SKM-1 treated with dmso at 0.1 percent for 144 hours (cell line): ENCODE measurements at regions not wholly inside any gene's neighbourhood (a gene's known extent, or its start where the extent isn't known, plus 50 kb on each side); places are given as distances from the start of the nearest gene placed in this dataset.

Experiments used
- DNase-seq: peaks from one replicate; lab custom pipeline; 2025; ENCODE audit not compliant: unreplicated experiment; lab: John Stamatoyannopoulos, UW

GRCh38 chr2:220664272-220665107, 907.6 kb downstream of the EPHA4 start:
- no peak for DNase-seq

GRCh38 chr2:220665108-220665471, 907.0 kb downstream of the EPHA4 start:
- no peak for DNase-seq

GRCh38 chr2:220669324-220669723, 902.8 kb downstream of the EPHA4 start:
- no peak for DNase-seq

- DNase-seq = no peak
Measured at GRCh38 chr2:220670511-220670910, 901.6 kb downstream of the EPHA4 start.

- no peak for DNase-seq
Measured at GRCh38 chr2:220673151-220673874, 898.8 kb downstream of the EPHA4 start.

GRCh38 chr2:220674033-220674432, 898.1 kb downstream of the EPHA4 start:
- no peak for DNase-seq

GRCh38 chr2:220676695-220677094, 895.4 kb downstream of the EPHA4 start:
- no peak for DNase-seq

- no peak for DNase-seq
Measured at GRCh38 chr2:220678943-220679342, 893.2 kb downstream of the EPHA4 start.

- DNase-seq = no peak
Measured at GRCh38 chr2:220682616-220683015, 889.5 kb downstream of the EPHA4 start.

GRCh38 chr2:220684099-220684498, 888.0 kb downstream of the EPHA4 start:
- DNase-seq = no peak

GRCh38 chr2:220687231-220687843, 884.8 kb downstream of the EPHA4 start:
- DNase-seq = peak; percentile 7

- no peak for DNase-seq
Measured at GRCh38 chr2:220695397-220696279, 876.5 kb downstream of the EPHA4 start.

GRCh38 chr2:220696280-220696669, 875.8 kb downstream of the EPHA4 start:
- no peak for DNase-seq

GRCh38 chr2:220697011-220697410, 875.1 kb downstream of the EPHA4 start:
- no peak for DNase-seq

GRCh38 chr2:220701115-220701514, 871.0 kb downstream of the EPHA4 start:
- DNase-seq = no peak

GRCh38 chr2:220703279-220703678, 868.8 kb downstream of the EPHA4 start:
- no peak for DNase-seq

- no peak for DNase-seq
Measured at GRCh38 chr2:220704081-220704480, 868.0 kb downstream of the EPHA4 start.

GRCh38 chr2:220704810-220705209, 867.3 kb downstream of the EPHA4 start:
- no peak for DNase-seq

- DNase-seq = no peak
Measured at GRCh38 chr2:220705678-220706077, 866.4 kb downstream of the EPHA4 start.

- no peak for DNase-seq
Measured at GRCh38 chr2:220707261-220707660, 864.8 kb downstream of the EPHA4 start.

- DNase-seq = no peak
Measured at GRCh38 chr2:220708366-220708765, 863.7 kb downstream of the EPHA4 start.
